Gastroesophageal sphincter (tissue), 3 donors: ENCODE measurements at regions not wholly inside any gene's neighbourhood (a gene's known extent, or its start where the extent isn't known, plus 50 kb on each side); places are given as distances from the start of the nearest gene placed in this dataset.

Experiments
- POLR2A ChIP-seq, 2 donors: fragments of 450-650 bp; IDR thresholded peaks; one replicate each; pipeline ENCODE4 v1.6.1; 2017; ENCODE audit warnings: antibody characterized with exemption in 2 of 2, mild to moderate bottlenecking in 2 of 2, moderate library complexity in 1 of 2
- POLR2AphosphoS5 ChIP-seq: sonication (generic); formaldehyde crosslinking; IDR thresholded peaks from one replicate; pipeline ENCODE4 v1.6.1; 2017; ENCODE audit warnings: antibody characterized with exemption
- TF ChIP-seq, protein P1 (sequence below), 4 experiments: fragments of 200-600 bp in 2 of 4; fragments of 450-650 bp in 2 of 4; sonication (generic) in 1 of 4; IDR thresholded peaks; one replicate each; pipeline ENCODE4 v1.5.1; 2017 to 2019; ENCODE audit warnings: antibody characterized with exemption in 4 of 4, mild to moderate bottlenecking in 2 of 4, moderate library complexity in 2 of 4

DNA sequence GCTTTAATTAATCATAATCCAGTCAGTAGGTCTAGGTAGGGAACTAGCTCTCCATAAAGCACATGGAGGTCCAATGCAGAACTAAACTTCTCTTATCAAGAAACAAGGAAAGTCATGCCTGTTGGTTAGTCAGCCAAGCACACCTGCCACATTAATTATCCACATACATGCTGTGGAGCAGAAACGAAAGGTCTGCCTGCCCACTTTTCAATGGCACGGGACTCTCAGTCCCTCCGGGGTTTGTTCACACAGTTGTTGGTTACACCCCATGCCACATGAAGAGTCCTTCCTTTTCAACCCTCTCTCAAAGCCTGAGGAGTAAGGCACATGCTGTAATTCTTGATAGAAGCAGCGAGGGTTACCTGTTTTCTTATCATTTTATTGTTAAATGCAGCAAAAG, 1096.4 kb upstream of the MAP3K7 start:
- TF ChIP-seq POLR2A (IDR thresholded peaks at IDR 0.05) (no peak), POLR2AphosphoS5 (no peak)
- TF ChIP-seq, protein P1, sequence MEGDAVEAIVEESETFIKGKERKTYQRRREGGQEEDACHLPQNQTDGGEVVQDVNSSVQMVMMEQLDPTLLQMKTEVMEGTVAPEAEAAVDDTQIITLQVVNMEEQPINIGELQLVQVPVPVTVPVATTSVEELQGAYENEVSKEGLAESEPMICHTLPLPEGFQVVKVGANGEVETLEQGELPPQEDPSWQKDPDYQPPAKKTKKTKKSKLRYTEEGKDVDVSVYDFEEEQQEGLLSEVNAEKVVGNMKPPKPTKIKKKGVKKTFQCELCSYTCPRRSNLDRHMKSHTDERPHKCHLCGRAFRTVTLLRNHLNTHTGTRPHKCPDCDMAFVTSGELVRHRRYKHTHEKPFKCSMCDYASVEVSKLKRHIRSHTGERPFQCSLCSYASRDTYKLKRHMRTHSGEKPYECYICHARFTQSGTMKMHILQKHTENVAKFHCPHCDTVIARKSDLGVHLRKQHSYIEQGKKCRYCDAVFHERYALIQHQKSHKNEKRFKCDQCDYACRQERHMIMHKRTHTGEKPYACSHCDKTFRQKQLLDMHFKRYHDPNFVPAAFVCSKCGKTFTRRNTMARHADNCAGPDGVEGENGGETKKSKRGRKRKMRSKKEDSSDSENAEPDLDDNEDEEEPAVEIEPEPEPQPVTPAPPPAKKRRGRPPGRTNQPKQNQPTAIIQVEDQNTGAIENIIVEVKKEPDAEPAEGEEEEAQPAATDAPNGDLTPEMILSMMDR (IDR thresholded peaks at IDR 0.05), result no peak
